CD14-positive monocyte (primary cell): ENCODE measurements at regions not wholly inside any gene's neighbourhood (a gene's known extent, or its start where the extent isn't known, plus 50 kb on each side); places are given as distances from the start of the nearest gene placed in this dataset.

Experiments
- DNase-seq, 3 donors: peaks; one replicate each; pipeline ENCODE4 v3.0.0-alpha.2; 2011 to 2022
- H2AFZ ChIP-seq: 2 replicates; pipeline ENCODE4 v1.6.0; 2012; ENCODE audit warnings: mild to moderate bottlenecking, low read depth, low read length, inconsistent platforms; ENCODE audit not compliant: insufficient read depth, poor library complexity, severe bottlenecking
- H3K27ac ChIP-seq, 2 donors: 1 replicate in 1 of 2; 2 replicates in 1 of 2; pipeline ENCODE4 v1.5.1; 2012 to 2013; ENCODE audit warnings: low read length in 2 of 2, control low read depth in 1 of 2, inconsistent platforms in 1 of 2, low read depth in 1 of 2, mild to moderate bottlenecking in 1 of 2
- H3K27me3 ChIP-seq, 2 donors: one replicate each; pipeline versions ENCODE4 v1.6.0 to v1.6.1; 2011 to 2013; ENCODE audit warnings: low read length in 2 of 2; ENCODE audit not compliant: control insufficient read depth in 2 of 2, insufficient read depth in 2 of 2
- H3K36me3 ChIP-seq, 2 donors: replicated peaks in 1 of 2; 1 replicate in 1 of 2; 2 replicates in 1 of 2; pipeline versions ENCODE4 v1.5.1 to v1.6.1; 2012 to 2013; ENCODE audit warnings: low read length in 2 of 2, control low read depth in 1 of 2, inconsistent platforms in 1 of 2, mild to moderate bottlenecking in 1 of 2; ENCODE audit not compliant: insufficient read depth in 2 of 2, control insufficient read depth in 1 of 2
- H3K4me1 ChIP-seq, 2 donors: 1 replicate in 1 of 2; 2 replicates in 1 of 2; pipeline versions ENCODE4 v1.5.1 to v1.6.1; 2012 to 2013; ENCODE audit warnings: low read length in 2 of 2, control low read depth in 1 of 2, inconsistent platforms in 1 of 2, mild to moderate bottlenecking in 1 of 2, moderate library complexity in 1 of 2; ENCODE audit not compliant: insufficient read depth in 2 of 2, control insufficient read depth in 1 of 2
- H3K4me2 ChIP-seq: replicated peaks from 2 replicates; pipeline ENCODE3; 2012; ENCODE audit warnings: low read length, moderate library complexity, mild to moderate bottlenecking; ENCODE audit not compliant: poor library complexity, severe bottlenecking; ENCODE audit errors: extremely low read depth
- H3K4me3 ChIP-seq, 3 experiments: fragments of 200-600 bp in 1 of 3; sonication (generic) in 1 of 3; replicated peaks in 1 of 3; 1 replicate in 2 of 3; 2 replicates in 1 of 3; pipeline ENCODE4 v1.5.1; 2011 to 2013; ENCODE audit warnings: low read length in 3 of 3, mild to moderate bottlenecking in 3 of 3, control low read depth in 2 of 3, low read depth in 2 of 3, inconsistent platforms in 1 of 3, moderate library complexity in 1 of 3
- H3K79me2 ChIP-seq: 2 replicates; pipeline ENCODE4 v1.6.0; 2012; ENCODE audit warnings: mild to moderate bottlenecking, control low read depth, inconsistent platforms, low read length, moderate library complexity; ENCODE audit not compliant: insufficient read depth
- H3K9ac ChIP-seq: 2 replicates; pipeline ENCODE4 v1.6.0; 2017; ENCODE audit warnings: low read length, mild to moderate bottlenecking; ENCODE audit not compliant: insufficient read depth, poor library complexity, severe bottlenecking
- H3K9me3 ChIP-seq, 2 donors: replicated peaks in 1 of 2; 1 replicate in 1 of 2; 2 replicates in 1 of 2; pipeline versions ENCODE4 v1.5.1 to v1.6.1; 2012 to 2013; ENCODE audit warnings: low read length in 2 of 2, control low read depth in 1 of 2; ENCODE audit not compliant: control insufficient read depth in 1 of 2, insufficient read depth in 1 of 2
- H4K20me1 ChIP-seq: 2 replicates; pipeline ENCODE4 v1.6.0; 2012; ENCODE audit warnings: mild to moderate bottlenecking, low read length, control low read depth, moderate library complexity; ENCODE audit not compliant: insufficient read depth
- H3K27ac Mint-ChIP-seq, 7 donors: one replicate each; pipeline ENCODE4 v1.8.0; 2020; ENCODE audit warnings: mild to moderate bottlenecking in 7 of 7, mixed read lengths in 7 of 7, moderate library complexity in 6 of 7, inconsistent platforms in 2 of 7
- H3K27me3 Mint-ChIP-seq, 3 donors: one replicate each; pipeline ENCODE4 v1.8.0; 2021 to 2022; ENCODE audit warnings: low read depth in 3 of 3, mild to moderate bottlenecking in 3 of 3, mixed read lengths in 3 of 3, moderate library complexity in 3 of 3, inconsistent platforms in 1 of 3
- H3K36me3 Mint-ChIP-seq, 2 donors: one replicate each; pipeline ENCODE4 v1.8.0; 2020; ENCODE audit warnings: mixed read lengths in 2 of 2, inconsistent platforms in 1 of 2, mild to moderate bottlenecking in 1 of 2
- H3K4me1 Mint-ChIP-seq: one replicate; pipeline ENCODE4 v1.8.0; 2020; ENCODE audit warnings: mild to moderate bottlenecking, mixed read lengths
- H3K4me3 Mint-ChIP-seq, 2 donors: one replicate each; pipeline ENCODE4 v1.8.0; 2020; ENCODE audit warnings: mild to moderate bottlenecking in 2 of 2, mixed read lengths in 2 of 2, moderate library complexity in 1 of 2
- H3K9me3 Mint-ChIP-seq, 7 donors: one replicate each; pipeline ENCODE4 v1.8.0; 2020 to 2022; ENCODE audit warnings: mixed read lengths in 7 of 7, mild to moderate bottlenecking in 6 of 7, moderate library complexity in 6 of 7, inconsistent platforms in 2 of 7
- WGBS: methylation state at CpG from one replicate; pipeline ENCODE4 v1.1.5; 2013; ENCODE audit warnings: missing lambda C conversion rate; ENCODE audit not compliant: insufficient coverage; 5-methylcytosine and 5-hydroxymethylcytosine counted together
- intact Hi-C, 2 donors: fragments of 100-400 bp; cut with micrococcal nuclease; formaldehyde crosslinking; loops; one replicate each; pipeline versions ENCODE4 v1.15.0 to v1.15.1; 2023
- TF ChIP-seq, protein P1 (sequence below): fragments of 200-600 bp; IDR thresholded peaks from one replicate; pipeline ENCODE4 v1.8.0; 2022; ENCODE audit warnings: antibody characterized with exemption, mild to moderate bottlenecking

DNA sequence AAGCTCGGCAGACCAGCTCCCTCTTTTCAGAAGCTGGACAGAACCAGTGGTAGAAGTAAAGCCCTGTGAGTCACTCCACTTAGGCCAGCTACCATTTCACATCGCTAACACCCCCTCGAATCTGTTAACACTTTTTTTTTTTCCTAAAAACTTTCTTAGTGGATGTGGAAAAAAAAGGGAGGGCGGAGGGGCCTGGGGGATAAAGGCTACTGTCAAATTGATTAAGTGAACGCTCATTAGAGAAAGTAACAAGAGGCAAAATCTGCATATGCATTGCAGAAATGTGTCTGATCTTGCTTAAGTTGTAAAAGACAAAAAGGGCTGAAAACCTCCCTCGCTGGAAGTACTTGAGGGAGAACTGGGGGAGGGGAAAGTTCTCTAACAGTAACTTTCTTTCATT, 86.6 kb upstream of the OTX2 start:
- H3K36me3 Mint-ChIP-seq, result no peaks in the 10 kb centered on the region
- H2AFZ ChIP-seq, result no peak overlapping the region
- H3K79me2 ChIP-seq, result no peaks in the 10 kb centered on the region
- no peak overlapping the region for H3K9ac ChIP-seq
- no peak overlapping the region for H3K4me3 Mint-ChIP-seq
- no peaks in the 10 kb centered on the region for H3K4me1 ChIP-seq
- no peaks in the 10 kb centered on the region for H3K4me1 Mint-ChIP-seq
- no peak overlapping the region for H3K27ac Mint-ChIP-seq
- no peak overlapping the region for H3K4me3 ChIP-seq
- 52% methylated on average over 2 of the region's 6 CpGs for WGBS
- intact Hi-C loops, result no loop called here
- H3K9me3 ChIP-seq, result no peaks in the 10 kb centered on the region
- TF ChIP-seq, protein P1, sequence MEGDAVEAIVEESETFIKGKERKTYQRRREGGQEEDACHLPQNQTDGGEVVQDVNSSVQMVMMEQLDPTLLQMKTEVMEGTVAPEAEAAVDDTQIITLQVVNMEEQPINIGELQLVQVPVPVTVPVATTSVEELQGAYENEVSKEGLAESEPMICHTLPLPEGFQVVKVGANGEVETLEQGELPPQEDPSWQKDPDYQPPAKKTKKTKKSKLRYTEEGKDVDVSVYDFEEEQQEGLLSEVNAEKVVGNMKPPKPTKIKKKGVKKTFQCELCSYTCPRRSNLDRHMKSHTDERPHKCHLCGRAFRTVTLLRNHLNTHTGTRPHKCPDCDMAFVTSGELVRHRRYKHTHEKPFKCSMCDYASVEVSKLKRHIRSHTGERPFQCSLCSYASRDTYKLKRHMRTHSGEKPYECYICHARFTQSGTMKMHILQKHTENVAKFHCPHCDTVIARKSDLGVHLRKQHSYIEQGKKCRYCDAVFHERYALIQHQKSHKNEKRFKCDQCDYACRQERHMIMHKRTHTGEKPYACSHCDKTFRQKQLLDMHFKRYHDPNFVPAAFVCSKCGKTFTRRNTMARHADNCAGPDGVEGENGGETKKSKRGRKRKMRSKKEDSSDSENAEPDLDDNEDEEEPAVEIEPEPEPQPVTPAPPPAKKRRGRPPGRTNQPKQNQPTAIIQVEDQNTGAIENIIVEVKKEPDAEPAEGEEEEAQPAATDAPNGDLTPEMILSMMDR, result no peak
- H3K27ac ChIP-seq, result no peak overlapping the region
- peaks cover 0 to 4% (median 0%) of the 10 kb centered on the region in 7 donors for H3K9me3 Mint-ChIP-seq
- DNase-seq, result no peak
- peaks cover 0 to 7% (median 6%) of the 10 kb centered on the region in 3 donors for H3K27me3 Mint-ChIP-seq
- no peaks in the 10 kb centered on the region for H4K20me1 ChIP-seq
- no peaks in the 10 kb centered on the region for H3K27me3 ChIP-seq
- H3K4me2 ChIP-seq, result no peak overlapping the region
- no peaks in the 10 kb centered on the region for H3K36me3 ChIP-seq

DNA sequence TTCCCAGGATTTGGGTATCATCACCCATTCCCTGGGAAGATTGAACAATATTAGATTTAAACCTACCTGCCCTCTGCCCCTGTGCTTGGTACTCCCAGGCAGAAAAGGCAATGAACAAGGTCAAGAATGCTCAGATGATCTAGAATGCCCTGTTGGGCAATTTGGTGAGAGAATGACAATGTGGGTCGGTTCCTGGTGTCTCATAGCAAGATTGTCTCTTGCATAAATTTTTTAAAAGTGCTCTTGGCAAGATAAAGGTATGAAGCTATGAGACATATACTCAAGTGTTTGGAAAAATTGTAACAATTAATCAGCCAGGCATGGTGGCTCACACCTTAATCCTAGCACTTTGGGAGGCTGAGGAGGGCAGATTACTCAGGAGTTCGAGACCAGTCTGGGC, 86.0 kb upstream of the OTX2 start:
- no CpG with 5 or more reads among the region's 2 CpGs for WGBS
- H3K27me3 Mint-ChIP-seq, result peaks cover 0 to 6% (median 6%) of the 10 kb centered on the region in 3 donors
- no peak overlapping the region for H3K27ac Mint-ChIP-seq

More for the DNA sequence above, 86.0 kb upstream of the OTX2 start:
- TF ChIP-seq, protein P1, result no peak
- no peaks in the 10 kb centered on the region for H3K36me3 Mint-ChIP-seq
- no peak overlapping the region for H3K9ac ChIP-seq
- H3K79me2 ChIP-seq, result no peaks in the 10 kb centered on the region
- no peaks in the 10 kb centered on the region for H3K27me3 ChIP-seq
- no peak overlapping the region for H3K4me2 ChIP-seq
- H2AFZ ChIP-seq, result no peak overlapping the region
- H3K4me3 ChIP-seq, result no peak overlapping the region
- no peak overlapping the region for H3K27ac ChIP-seq
- intact Hi-C loops, result no loop called here
- no peak overlapping the region for H3K4me3 Mint-ChIP-seq
- H3K36me3 ChIP-seq, result no peaks in the 10 kb centered on the region
- H3K9me3 Mint-ChIP-seq, result peaks cover 0 to 4% (median 0%) of the 10 kb centered on the region in 7 donors
- no peaks in the 10 kb centered on the region for H3K9me3 ChIP-seq
- no peaks in the 10 kb centered on the region for H3K4me1 ChIP-seq
- no peaks in the 10 kb centered on the region for H3K4me1 Mint-ChIP-seq
- no peak for DNase-seq
- H4K20me1 ChIP-seq, result no peaks in the 10 kb centered on the region
